ENCODE measurements at regions not wholly inside any gene's neighbourhood (a gene's known extent, or its start where the extent isn't known, plus 50 kb on each side); places are given as distances from the start of the nearest gene placed in this dataset.

GRCh38 chr12:5230861-5231260 is 187.2 kb downstream of the KCNA5 start:
- intact Hi-C loops (cut with micrococcal nuclease; ENCODE audit: unreplicated experiment), result no loop called here

GRCh38 chr12:5232291-5232690 is 188.6 kb downstream of the KCNA5 start:
- peaks cover 11% of the 10 kb centered on the region for H3K9me3 Mint-ChIP-seq (ENCODE audit: unreplicated experiment)
- no peak for TF ChIP-seq CTCF (IDR thresholded peaks at IDR 0.05; ENCODE audit: insufficient read depth in 1 of 2, low read depth in 1 of 2, low read length in 1 of 2, severe bottlenecking in 1 of 2, unreplicated experiment in 1 of 2)
- POLR2A ChIA-PET, result interaction anchor here (0.6 kb wide), 1 partner anchor 11 kb away, joined by 3 read pairs; no protein-coding TSS in a partner anchor
- Histone ChIP-seq H3K4me3 (ENCODE audit: low read depth, low read length) (no peak overlapping the region), H3K27me3 (replicated peaks; ENCODE audit: control insufficient read depth, insufficient read depth, low read length) (no peaks in the 10 kb centered on the region), H3K9me3 (no peaks in the 10 kb centered on the region; the same call in none of the 2 replicates), H3K4me1 (no peaks in the 10 kb centered on the region), H3K36me3 (ENCODE audit: control insufficient read depth, insufficient read depth, low read length) (no peaks in the 10 kb centered on the region)
- no peaks in the 10 kb centered on the region for H3K4me1 Mint-ChIP-seq (ENCODE audit: low read depth, unreplicated experiment)
- no peaks in the 10 kb centered on the region for H3K27me3 Mint-ChIP-seq (ENCODE audit: insufficient read depth, unreplicated experiment)
- no peak overlapping the region for H3K27ac Mint-ChIP-seq (ENCODE audit: unreplicated experiment)
- DNase-seq, result no peak
- BruUV-seq (replicated peaks), result no TSS peak
- intact Hi-C loops (cut with micrococcal nuclease; ENCODE audit: unreplicated experiment), result no loop called here
- CTCF ChIA-PET, result no interaction called here
- no peaks in the 10 kb centered on the region for H3K36me3 Mint-ChIP-seq (ENCODE audit: insufficient read depth, unreplicated experiment)
- H3K4me3 Mint-ChIP-seq (ENCODE audit: unreplicated experiment), result no peak overlapping the region

More at GRCh38 chr12:5230861-5231260, 187.2 kb downstream of the KCNA5 start:
- no peak for DNase-seq
- TF ChIP-seq CTCF (IDR thresholded peaks at IDR 0.05; ENCODE audit: insufficient read depth in 1 of 2, low read depth in 1 of 2, low read length in 1 of 2, severe bottlenecking in 1 of 2, unreplicated experiment in 1 of 2), result no peak
- ChIA-PET CTCF (no interaction called here), POLR2A (no interaction called here)
- no peaks in the 10 kb centered on the region for H3K4me1 ChIP-seq
- no peaks in the 10 kb centered on the region for H3K27me3 Mint-ChIP-seq (ENCODE audit: insufficient read depth, unreplicated experiment)
- H3K27ac Mint-ChIP-seq (ENCODE audit: unreplicated experiment), result no peak overlapping the region
- H3K27me3 ChIP-seq (replicated peaks; ENCODE audit: control insufficient read depth, insufficient read depth, low read length), result no peaks in the 10 kb centered on the region
- H3K4me1 Mint-ChIP-seq (ENCODE audit: low read depth, unreplicated experiment), result no peaks in the 10 kb centered on the region
- H3K36me3 ChIP-seq (ENCODE audit: control insufficient read depth, insufficient read depth, low read length), result no peaks in the 10 kb centered on the region
- no peak overlapping the region for H3K4me3 Mint-ChIP-seq (ENCODE audit: unreplicated experiment)
- no peaks in the 10 kb centered on the region; the same call in none of the 2 replicates for H3K9me3 ChIP-seq
- no peaks in the 10 kb centered on the region for H3K36me3 Mint-ChIP-seq (ENCODE audit: insufficient read depth, unreplicated experiment)
- H3K9me3 Mint-ChIP-seq (ENCODE audit: unreplicated experiment), result peaks cover 11% of the 10 kb centered on the region
- no TSS peak for BruUV-seq (replicated peaks)
- no peak overlapping the region for H3K4me3 ChIP-seq (ENCODE audit: low read depth, low read length)

- Mint-ChIP-seq H3K9me3 (ENCODE audit: unreplicated experiment) (peaks cover 11% of the 10 kb centered on the region), H3K36me3 (ENCODE audit: insufficient read depth, unreplicated experiment) (no peaks in the 10 kb centered on the region), H3K4me1 (ENCODE audit: low read depth, unreplicated experiment) (no peaks in the 10 kb centered on the region), H3K27ac (ENCODE audit: unreplicated experiment) (no peak overlapping the region), H3K27me3 (ENCODE audit: insufficient read depth, unreplicated experiment) (no peaks in the 10 kb centered on the region), H3K4me3 (ENCODE audit: unreplicated experiment) (no peak overlapping the region)
- ChIA-PET POLR2A (no interaction called here), CTCF (no interaction called here)
- intact Hi-C loops (cut with micrococcal nuclease; ENCODE audit: unreplicated experiment), result no loop called here
- no peak overlapping the region for H3K4me3 ChIP-seq (ENCODE audit: low read depth, low read length)
- no peaks in the 10 kb centered on the region for H3K27me3 ChIP-seq (replicated peaks; ENCODE audit: control insufficient read depth, insufficient read depth, low read length)
- no peak for DNase-seq
- no peak for TF ChIP-seq CTCF (IDR thresholded peaks at IDR 0.05; ENCODE audit: insufficient read depth in 1 of 2, low read depth in 1 of 2, low read length in 1 of 2, severe bottlenecking in 1 of 2, unreplicated experiment in 1 of 2)
- H3K4me1 ChIP-seq, result no peaks in the 10 kb centered on the region
- H3K36me3 ChIP-seq (ENCODE audit: control insufficient read depth, insufficient read depth, low read length), result no peaks in the 10 kb centered on the region
- no peaks in the 10 kb centered on the region; the same call in none of the 2 replicates for H3K9me3 ChIP-seq
- no TSS peak for BruUV-seq (replicated peaks)
These were observed 189.3 kb downstream of the KCNA5 start for GRCh38 chr12:5232826-5233500.
